Thyroid gland (tissue), 4 donors: ENCODE measurements at regions not wholly inside any gene's neighbourhood (a gene's known extent, or its start where the extent isn't known, plus 50 kb on each side); places are given as distances from the start of the nearest gene placed in this dataset.

ENCODE experiments used
- DNase-seq, 2 donors: peaks; one replicate each; pipeline ENCODE4 v3.0.0-alpha.2; 2019
- H3K27ac ChIP-seq, 3 donors: fragments of 200-600 bp; sonication (generic); 1 replicate in 2 of 3; 2 replicates in 1 of 3; pipeline ENCODE4 v1.5.1; 2016 to 2019; ENCODE audit warnings: mild to moderate bottlenecking in 1 of 3, moderate library complexity in 1 of 3
- H3K27me3 ChIP-seq: fragments of 200-600 bp; sonication (generic); one replicate; pipeline ENCODE4 v1.5.1; 2019
- H3K36me3 ChIP-seq, 2 donors: fragments of 200-600 bp; sonication (generic); one replicate each; pipeline ENCODE4 v1.5.1; 2016 to 2019
- H3K4me1 ChIP-seq, 2 donors: fragments of 200-600 bp; sonication (generic); one replicate each; pipeline ENCODE4 v1.5.1; 2017 to 2019
- H3K4me3 ChIP-seq, 3 donors: fragments of 200-600 bp; sonication (generic); replicated peaks in 1 of 3; 1 replicate in 2 of 3; 2 replicates in 1 of 3; pipeline ENCODE4 v1.5.1; 2016; ENCODE audit warnings: mild to moderate bottlenecking in 1 of 3
- H3K9me3 ChIP-seq: fragments of 200-600 bp; sonication (generic); one replicate; pipeline ENCODE4 v1.5.1; 2017
- POLR2A ChIP-seq, 2 donors: fragments of 450-650 bp; IDR thresholded peaks; one replicate each; pipeline ENCODE4 v1.6.1; 2017; ENCODE audit warnings: antibody characterized with exemption in 2 of 2, mild to moderate bottlenecking in 2 of 2, moderate library complexity in 1 of 2
- WGBS, 2 donors: methylation state at CpG; one replicate each; pipeline ENCODE4 v1.1.5; 2017; 5-methylcytosine and 5-hydroxymethylcytosine counted together
- intact Hi-C: fragments of 100-400 bp; cut with DNase I; formaldehyde crosslinking; loops from one replicate; pipeline ENCODE4 v1.15.1; 2023
- TF ChIP-seq, protein P1 (sequence below), 6 experiments: fragments of 200-600 bp in 3 of 6; fragments of 450-650 bp in 3 of 6; sonication (generic) in 3 of 6; IDR thresholded peaks; one replicate each; pipeline ENCODE4 v1.5.1; 2016 to 2019; ENCODE audit warnings: antibody characterized with exemption in 6 of 6, mild to moderate bottlenecking in 2 of 6, inconsistent platforms in 1 of 6, moderate library complexity in 1 of 6

DNA sequence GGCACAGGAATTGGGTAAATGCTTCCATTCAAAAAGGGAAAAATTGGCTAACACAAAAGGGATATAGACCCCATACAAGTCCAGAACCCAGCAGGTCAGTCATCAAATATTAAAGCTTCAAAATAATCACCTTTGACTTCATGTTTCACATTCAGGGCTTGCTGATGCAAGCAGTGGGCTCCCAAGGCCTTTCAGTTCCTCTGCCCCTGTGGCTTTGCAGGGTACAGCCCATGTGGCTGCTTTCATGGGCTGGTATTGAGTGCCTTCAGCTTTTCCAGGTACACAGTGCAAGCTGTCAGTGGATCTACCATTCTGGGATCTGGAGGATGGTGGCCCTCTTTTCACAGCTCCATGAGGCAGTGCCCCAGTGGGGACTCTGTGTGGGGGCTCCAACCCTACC is 253.0 kb downstream of the TECRL start:
- no peak for TF ChIP-seq POLR2A (IDR thresholded peaks at IDR 0.05)
- TF ChIP-seq, protein P1, sequence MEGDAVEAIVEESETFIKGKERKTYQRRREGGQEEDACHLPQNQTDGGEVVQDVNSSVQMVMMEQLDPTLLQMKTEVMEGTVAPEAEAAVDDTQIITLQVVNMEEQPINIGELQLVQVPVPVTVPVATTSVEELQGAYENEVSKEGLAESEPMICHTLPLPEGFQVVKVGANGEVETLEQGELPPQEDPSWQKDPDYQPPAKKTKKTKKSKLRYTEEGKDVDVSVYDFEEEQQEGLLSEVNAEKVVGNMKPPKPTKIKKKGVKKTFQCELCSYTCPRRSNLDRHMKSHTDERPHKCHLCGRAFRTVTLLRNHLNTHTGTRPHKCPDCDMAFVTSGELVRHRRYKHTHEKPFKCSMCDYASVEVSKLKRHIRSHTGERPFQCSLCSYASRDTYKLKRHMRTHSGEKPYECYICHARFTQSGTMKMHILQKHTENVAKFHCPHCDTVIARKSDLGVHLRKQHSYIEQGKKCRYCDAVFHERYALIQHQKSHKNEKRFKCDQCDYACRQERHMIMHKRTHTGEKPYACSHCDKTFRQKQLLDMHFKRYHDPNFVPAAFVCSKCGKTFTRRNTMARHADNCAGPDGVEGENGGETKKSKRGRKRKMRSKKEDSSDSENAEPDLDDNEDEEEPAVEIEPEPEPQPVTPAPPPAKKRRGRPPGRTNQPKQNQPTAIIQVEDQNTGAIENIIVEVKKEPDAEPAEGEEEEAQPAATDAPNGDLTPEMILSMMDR (IDR thresholded peaks at IDR 0.05) = no peak
- intact Hi-C loops = loop anchor here (5.0 kb wide), 1 partner anchor 381 kb away; no protein-coding TSS in a partner anchor
- no peak overlapping the region for H3K4me3 ChIP-seq
- no peak overlapping the region for H3K27ac ChIP-seq
- H3K4me1 ChIP-seq = no peaks in the 10 kb centered on the region
- H3K27me3 ChIP-seq = no peaks in the 10 kb centered on the region
- H3K9me3 ChIP-seq = no peaks in the 10 kb centered on the region
- H3K36me3 ChIP-seq = no peaks in the 10 kb centered on the region
- no peak for DNase-seq

DNA sequence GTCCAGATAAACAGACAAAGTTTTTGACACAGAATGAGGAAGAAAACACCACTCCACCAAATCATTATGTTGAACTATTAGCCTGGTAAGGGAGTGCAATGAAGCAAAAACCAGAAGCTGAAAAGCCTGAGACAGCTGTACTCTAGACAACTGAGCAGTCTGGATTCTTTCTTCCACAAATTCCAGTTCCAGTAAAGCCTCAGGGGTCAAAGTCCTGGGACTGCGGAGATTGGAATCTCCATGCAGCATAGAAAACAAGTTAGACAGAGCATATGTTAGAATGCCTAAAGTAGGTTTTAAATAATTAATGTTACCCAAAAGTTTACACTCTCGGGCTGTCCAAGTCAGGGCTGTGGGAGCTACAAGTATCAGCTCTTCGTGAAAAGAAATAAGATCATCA is 263.2 kb downstream of the TECRL start:
- H3K4me3 ChIP-seq = no peak overlapping the region
- no peak for TF ChIP-seq POLR2A (IDR thresholded peaks at IDR 0.05)
- TF ChIP-seq, protein P1 (IDR thresholded peaks at IDR 0.05) = no peak
- intact Hi-C loops = no loop called here

DNA sequence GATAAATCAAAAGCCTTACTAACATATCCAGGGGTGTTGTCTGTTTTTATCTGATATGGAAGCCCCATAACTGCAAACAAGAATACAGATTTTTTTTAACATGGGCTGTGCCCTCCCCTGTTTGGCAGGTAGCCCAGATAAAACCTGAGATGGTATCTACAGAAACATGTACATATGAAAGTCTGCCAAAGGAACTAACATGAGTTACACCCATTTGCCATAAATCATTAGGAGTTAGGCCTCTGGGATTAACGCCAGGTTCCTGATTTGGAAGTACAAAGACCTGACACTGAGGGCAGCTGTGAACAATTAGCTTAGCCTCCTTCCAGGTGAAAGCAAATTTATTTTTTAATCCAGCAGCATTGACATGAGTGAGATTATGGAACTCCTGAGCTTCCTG is 264.3 kb downstream of the TECRL start:
- no peak for TF ChIP-seq POLR2A (IDR thresholded peaks at IDR 0.05)
- TF ChIP-seq, protein P1 (IDR thresholded peaks at IDR 0.05) = no peak
- H3K4me1 ChIP-seq = no peaks in the 10 kb centered on the region
- no peak overlapping the region for H3K4me3 ChIP-seq
- no peak overlapping the region for H3K27ac ChIP-seq
- intact Hi-C loops = no loop called here
- H3K36me3 ChIP-seq = no peaks in the 10 kb centered on the region
- H3K9me3 ChIP-seq = no peaks in the 10 kb centered on the region
- H3K27me3 ChIP-seq = no peaks in the 10 kb centered on the region
- WGBS, 2 donors = 56 to 86% methylated on average over 1 of the region's 1 CpG
- DNase-seq = no peak

More for the DNA sequence above, 263.2 kb downstream of the TECRL start:
- Histone ChIP-seq H3K36me3 (no peaks in the 10 kb centered on the region), H3K4me1 (no peaks in the 10 kb centered on the region), H3K9me3 (no peaks in the 10 kb centered on the region), H3K27me3 (no peaks in the 10 kb centered on the region), H3K27ac (no peak overlapping the region)
- DNase-seq = no peak
- WGBS, 2 donors = 79 to 85% methylated on average over 3 of the region's 3 CpGs

DNA sequence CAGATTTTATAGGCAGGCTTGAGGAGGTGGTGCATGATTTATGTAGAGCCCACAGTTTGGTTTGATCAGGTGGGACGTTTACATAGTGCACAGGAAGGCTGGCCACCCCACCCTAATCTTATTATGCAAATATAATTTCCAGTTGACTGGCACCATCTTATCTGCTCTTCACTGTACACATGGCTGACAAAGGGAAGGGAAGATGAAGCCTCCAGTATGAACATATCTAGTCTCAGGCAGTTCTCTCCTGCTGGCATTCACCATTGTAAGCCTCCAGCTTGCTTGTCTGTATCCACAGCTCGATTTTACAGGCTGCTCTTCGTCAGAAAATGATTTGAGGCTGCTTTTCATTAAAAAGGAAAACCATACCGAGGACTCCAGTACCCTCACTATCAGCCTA is 278.3 kb downstream of the TECRL start:
- 68 to 69% methylated on average over 4 of the region's 4 CpGs for WGBS, 2 donors
- Histone ChIP-seq H3K27ac (no peak overlapping the region), H3K9me3 (no peaks in the 10 kb centered on the region), H3K4me1 (no peaks in the 10 kb centered on the region), H3K36me3 (no peaks in the 10 kb centered on the region), H3K4me3 (no peak overlapping the region), H3K27me3 (no peaks in the 10 kb centered on the region)
- no peak for TF ChIP-seq POLR2A (IDR thresholded peaks at IDR 0.05)
- TF ChIP-seq, protein P1 (IDR thresholded peaks at IDR 0.05) = no peak
- no peak for DNase-seq
- intact Hi-C loops = no loop called here

DNA sequence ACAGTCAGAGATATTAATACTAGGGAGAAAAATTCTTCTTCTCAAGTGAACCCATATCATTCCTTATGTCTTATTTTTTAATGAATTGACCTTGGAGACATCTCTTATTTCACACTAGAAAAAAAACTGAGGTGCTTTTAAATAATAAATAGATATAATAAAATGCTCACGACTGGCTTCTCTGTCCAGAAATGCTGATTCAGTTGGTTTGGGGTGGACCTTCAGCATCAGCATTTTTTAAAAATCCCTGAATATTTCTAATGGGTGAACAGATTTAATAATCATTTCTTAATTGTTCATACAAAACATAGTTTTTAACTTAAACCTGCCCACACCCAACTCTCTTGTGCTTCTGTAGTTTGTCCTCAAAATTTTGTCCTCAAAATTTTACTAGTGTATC is 283.9 kb downstream of the TECRL start:
- no peaks in the 10 kb centered on the region for H3K9me3 ChIP-seq
- H3K4me1 ChIP-seq = no peaks in the 10 kb centered on the region
- H3K4me3 ChIP-seq = no peak overlapping the region
- intact Hi-C loops = no loop called here
- TF ChIP-seq, protein P1 (IDR thresholded peaks at IDR 0.05) = no peak
- TF ChIP-seq POLR2A (IDR thresholded peaks at IDR 0.05) = no peak
- 67 to 71% methylated on average over 1 of the region's 1 CpG for WGBS, 2 donors
- no peaks in the 10 kb centered on the region for H3K27me3 ChIP-seq
- no peaks in the 10 kb centered on the region for H3K36me3 ChIP-seq
- no peak for DNase-seq
- H3K27ac ChIP-seq = no peak overlapping the region
